ENCODE measurements at regions not wholly inside any gene's neighbourhood (a gene's known extent, or its start where the extent isn't known, plus 50 kb on each side); places are given as distances from the start of the nearest gene placed in this dataset.

DNA sequence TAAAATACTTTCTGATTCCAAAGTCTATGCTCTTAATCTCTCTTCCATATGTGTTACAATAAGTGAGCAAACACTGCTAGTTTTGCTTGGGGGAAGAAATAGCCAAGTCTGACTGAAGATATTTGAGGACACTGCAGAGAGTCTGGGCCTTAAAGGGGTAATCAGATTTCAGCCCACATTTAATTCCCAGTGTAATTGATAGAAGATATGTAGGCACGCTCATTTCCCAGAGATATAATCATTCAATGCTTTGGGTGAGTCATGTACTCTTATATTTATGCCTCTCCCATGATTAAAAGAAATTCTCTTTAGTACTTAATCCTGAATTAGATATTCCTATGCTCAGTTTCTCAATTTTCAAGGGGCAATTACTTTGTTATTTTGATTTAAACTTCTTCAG is 178.1 kb upstream of the POM121L12 start:
- TF ChIP-seq, protein P1, sequence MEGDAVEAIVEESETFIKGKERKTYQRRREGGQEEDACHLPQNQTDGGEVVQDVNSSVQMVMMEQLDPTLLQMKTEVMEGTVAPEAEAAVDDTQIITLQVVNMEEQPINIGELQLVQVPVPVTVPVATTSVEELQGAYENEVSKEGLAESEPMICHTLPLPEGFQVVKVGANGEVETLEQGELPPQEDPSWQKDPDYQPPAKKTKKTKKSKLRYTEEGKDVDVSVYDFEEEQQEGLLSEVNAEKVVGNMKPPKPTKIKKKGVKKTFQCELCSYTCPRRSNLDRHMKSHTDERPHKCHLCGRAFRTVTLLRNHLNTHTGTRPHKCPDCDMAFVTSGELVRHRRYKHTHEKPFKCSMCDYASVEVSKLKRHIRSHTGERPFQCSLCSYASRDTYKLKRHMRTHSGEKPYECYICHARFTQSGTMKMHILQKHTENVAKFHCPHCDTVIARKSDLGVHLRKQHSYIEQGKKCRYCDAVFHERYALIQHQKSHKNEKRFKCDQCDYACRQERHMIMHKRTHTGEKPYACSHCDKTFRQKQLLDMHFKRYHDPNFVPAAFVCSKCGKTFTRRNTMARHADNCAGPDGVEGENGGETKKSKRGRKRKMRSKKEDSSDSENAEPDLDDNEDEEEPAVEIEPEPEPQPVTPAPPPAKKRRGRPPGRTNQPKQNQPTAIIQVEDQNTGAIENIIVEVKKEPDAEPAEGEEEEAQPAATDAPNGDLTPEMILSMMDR (IDR thresholded peaks at IDR 0.05; ENCODE audit: low read depth, low read length, missing control alignments), result no peak
- in situ Hi-C loops (cut with HindIII; ENCODE audit: low pct_ligation_motif_present, low sequenced_read_pairs), result no loop called here
- Histone ChIP-seq H3K27me3 (replicated peaks) (no peaks in the 10 kb centered on the region), H3K4me3 (ENCODE audit: low read depth, low read length) (no peak overlapping the region), H3K36me3 (replicated peaks) (no peaks in the 10 kb centered on the region), H3K27ac (no peak overlapping the region)
- no peak for DNase-seq

DNA sequence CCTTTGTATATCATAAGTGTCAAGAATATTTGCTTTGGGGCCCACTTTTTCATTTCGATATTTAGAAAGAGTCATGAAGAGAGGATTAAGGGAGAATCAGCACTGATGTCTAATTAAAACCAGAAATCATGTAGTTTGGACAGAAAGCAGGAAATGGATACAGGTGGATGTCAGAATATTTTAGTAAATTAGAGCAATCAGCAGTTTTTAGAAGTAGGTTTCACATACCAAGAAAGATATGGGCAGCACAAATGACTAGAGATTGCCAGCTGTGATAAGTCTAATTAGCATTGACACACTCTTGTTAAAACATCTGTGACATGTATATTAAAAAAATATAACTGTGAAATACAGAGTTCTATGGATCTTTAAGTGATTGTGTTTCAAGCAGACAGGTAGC is 180.8 kb upstream of the POM121L12 start:
- no peak overlapping the region for H3K27ac ChIP-seq
- no peaks in the 10 kb centered on the region for H3K36me3 ChIP-seq (replicated peaks)
- TF ChIP-seq, protein P1 (IDR thresholded peaks at IDR 0.05; ENCODE audit: low read depth, low read length, missing control alignments), result no peak
- in situ Hi-C loops (cut with HindIII; ENCODE audit: low pct_ligation_motif_present, low sequenced_read_pairs), result no loop called here
- H3K4me3 ChIP-seq (ENCODE audit: low read depth, low read length), result no peak overlapping the region
- H3K27me3 ChIP-seq (replicated peaks), result no peaks in the 10 kb centered on the region
- no peak for DNase-seq

DNA sequence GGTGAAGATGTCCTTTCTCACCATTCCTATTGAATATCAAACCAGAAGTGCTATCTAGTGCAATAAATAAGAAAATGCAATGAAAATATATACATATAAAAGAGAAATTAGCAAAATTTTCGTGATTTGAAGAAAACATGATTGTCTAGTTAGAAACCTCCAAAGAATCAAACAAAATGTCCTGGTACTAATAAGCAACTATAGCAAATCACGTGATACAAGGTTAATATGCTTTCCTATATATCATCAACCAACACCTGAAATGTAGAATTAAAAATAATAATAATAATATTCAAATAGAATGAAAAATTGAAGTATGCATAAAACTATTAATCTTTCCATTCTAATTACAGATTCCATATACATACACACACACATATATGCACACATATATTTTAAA is 183.9 kb upstream of the POM121L12 start:
- H3K36me3 ChIP-seq (replicated peaks), result no peaks in the 10 kb centered on the region
- no peak for DNase-seq
- TF ChIP-seq, protein P1 (IDR thresholded peaks at IDR 0.05; ENCODE audit: low read depth, low read length, missing control alignments), result no peak
- in situ Hi-C loops (cut with HindIII; ENCODE audit: low pct_ligation_motif_present, low sequenced_read_pairs), result no loop called here
- no peak overlapping the region for H3K4me3 ChIP-seq (ENCODE audit: low read depth, low read length)
- H3K27me3 ChIP-seq (replicated peaks), result no peaks in the 10 kb centered on the region
- no peak overlapping the region for H3K27ac ChIP-seq

DNA sequence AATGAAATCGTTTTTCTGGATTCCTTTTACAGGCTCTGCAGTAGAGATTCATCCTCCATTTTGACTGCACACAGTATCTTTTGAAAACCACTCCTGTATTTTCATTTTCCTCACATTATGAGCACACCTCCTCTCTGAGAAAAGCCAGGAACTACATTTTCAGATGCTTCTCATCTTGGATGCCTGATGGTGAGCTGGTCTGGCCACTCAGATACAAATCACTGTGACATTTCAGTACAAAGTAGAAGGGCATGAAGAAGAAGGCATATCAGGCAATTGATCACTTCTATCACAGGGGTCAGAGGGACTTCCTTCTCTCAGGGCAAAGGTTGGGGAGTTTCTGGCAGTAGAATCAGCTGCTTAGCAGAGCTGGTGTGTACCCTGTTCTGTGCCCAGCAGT is 192.0 kb upstream of the POM121L12 start:
- no peaks in the 10 kb centered on the region for H3K27me3 ChIP-seq (replicated peaks)

DNA sequence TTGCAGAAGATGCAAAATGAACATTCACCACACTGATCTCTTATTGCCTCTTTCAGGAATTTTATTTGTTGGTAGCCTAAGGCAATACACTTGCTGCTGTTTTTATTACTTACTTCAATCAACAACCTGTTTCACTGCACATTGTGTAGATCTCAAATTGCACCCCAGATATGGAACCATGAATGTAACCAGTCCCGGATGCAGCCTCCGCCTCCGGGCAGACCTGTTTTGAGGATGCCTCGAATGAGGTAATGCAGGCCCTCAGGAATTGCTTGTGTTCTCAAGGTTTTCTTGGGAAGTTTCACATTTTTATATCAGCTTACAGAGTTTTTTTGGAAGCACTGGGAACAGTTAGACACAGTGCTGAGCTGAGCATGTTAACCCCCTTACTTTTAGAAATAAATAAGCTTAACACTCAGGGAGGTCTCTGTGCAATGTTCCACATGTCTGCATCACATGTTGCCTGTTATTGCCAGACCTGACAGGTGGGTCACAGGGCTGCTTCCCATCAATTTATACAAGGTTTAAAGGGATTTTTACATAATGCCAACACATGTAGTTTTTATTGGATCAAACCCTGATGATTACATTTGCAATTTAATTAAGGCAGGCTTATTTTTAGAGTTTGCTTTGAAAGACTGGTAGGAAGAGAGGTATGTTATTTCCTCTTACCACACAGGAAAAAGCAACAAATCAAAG is 193.1 kb upstream of the POM121L12 start:
- Histone ChIP-seq H3K36me3 (replicated peaks) (no peaks in the 10 kb centered on the region), H3K27me3 (replicated peaks) (no peaks in the 10 kb centered on the region), H3K4me3 (ENCODE audit: low read depth, low read length) (no peak overlapping the region), H3K27ac (no peak overlapping the region)
- in situ Hi-C loops (cut with HindIII; ENCODE audit: low pct_ligation_motif_present, low sequenced_read_pairs), result no loop called here
- DNase-seq, result no peak
- TF ChIP-seq, protein P1 (IDR thresholded peaks at IDR 0.05; ENCODE audit: low read depth, low read length, missing control alignments), result no peak

More for the DNA sequence above, 192.0 kb upstream of the POM121L12 start:
- no peak overlapping the region for H3K4me3 ChIP-seq (ENCODE audit: low read depth, low read length)
- in situ Hi-C loops (cut with HindIII; ENCODE audit: low pct_ligation_motif_present, low sequenced_read_pairs), result no loop called here
- TF ChIP-seq, protein P1 (IDR thresholded peaks at IDR 0.05; ENCODE audit: low read depth, low read length, missing control alignments), result no peak
- no peaks in the 10 kb centered on the region for H3K36me3 ChIP-seq (replicated peaks)
- H3K27ac ChIP-seq, result no peak overlapping the region
- DNase-seq, result no peak

DNA sequence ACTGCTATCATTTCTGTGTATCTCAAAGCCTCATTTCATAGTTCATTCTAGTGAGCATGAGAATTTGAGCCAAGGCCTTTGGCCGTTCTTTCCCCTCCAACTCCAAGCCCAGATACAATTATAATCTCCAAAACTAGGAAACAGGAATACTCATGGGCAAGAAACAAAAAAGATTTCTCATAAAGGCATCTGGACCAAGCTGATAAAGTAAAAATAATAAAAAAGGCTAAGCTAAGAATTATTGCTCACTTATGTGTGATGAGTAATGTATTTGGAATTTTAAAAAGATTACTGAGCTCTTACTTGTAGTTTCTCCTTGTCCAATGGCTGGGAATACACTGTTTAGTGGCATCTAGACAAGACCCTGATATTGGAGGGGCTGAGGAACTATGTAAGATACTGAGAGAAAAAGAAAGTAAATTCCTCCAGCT is 196.4 kb upstream of the POM121L12 start:
- DNase-seq, result no peak
- Histone ChIP-seq H3K27me3 (replicated peaks) (no peaks in the 10 kb centered on the region), H3K27ac (no peak overlapping the region), H3K4me3 (ENCODE audit: low read depth, low read length) (no peak overlapping the region), H3K36me3 (replicated peaks) (no peaks in the 10 kb centered on the region)
- in situ Hi-C loops (cut with HindIII; ENCODE audit: low pct_ligation_motif_present, low sequenced_read_pairs), result no loop called here
- TF ChIP-seq, protein P1 (IDR thresholded peaks at IDR 0.05; ENCODE audit: low read depth, low read length, missing control alignments), result no peak

Data from brain microvascular endothelial cell (primary cell).